Skeletal muscle tissue (tissue), 3 donors: ENCODE measurements at regions not wholly inside any gene's neighbourhood (a gene's known extent, or its start where the extent isn't known, plus 50 kb on each side); places are given as distances from the start of the nearest gene placed in this dataset.

ENCODE experiments used
- H3K27ac ChIP-seq: one replicate; pipeline ENCODE4 v1.7.0; 2013; ENCODE audit warnings: mild to moderate bottlenecking, low read depth, low read length, inconsistent platforms
- H3K27me3 ChIP-seq, 3 donors: one replicate each; pipeline ENCODE4 v1.7.0; 2013; ENCODE audit warnings: low read length in 3 of 3; ENCODE audit not compliant: control insufficient read depth in 3 of 3, insufficient read depth in 3 of 3
- H3K36me3 ChIP-seq, 3 donors: one replicate each; pipeline ENCODE4 v1.7.0; 2013; ENCODE audit warnings: low read length in 3 of 3; ENCODE audit not compliant: control insufficient read depth in 3 of 3, insufficient read depth in 3 of 3
- H3K4me1 ChIP-seq, 3 donors: one replicate each; pipeline ENCODE4 v1.7.0; 2013; ENCODE audit warnings: low read length in 3 of 3, mild to moderate bottlenecking in 3 of 3; ENCODE audit not compliant: control insufficient read depth in 3 of 3, insufficient read depth in 3 of 3
- H3K4me3 ChIP-seq, 3 donors: one replicate each; pipeline ENCODE4 v1.7.0; 2013; ENCODE audit warnings: low read length in 3 of 3
- H3K9ac ChIP-seq, 3 donors: one replicate each; pipeline ENCODE4 v1.7.0; 2013; ENCODE audit warnings: low read length in 3 of 3, mild to moderate bottlenecking in 3 of 3, moderate library complexity in 2 of 3, low read depth in 1 of 3
- H3K9me3 ChIP-seq, 3 donors: one replicate each; pipeline ENCODE4 v1.7.0; 2013; ENCODE audit warnings: low read length in 3 of 3; ENCODE audit not compliant: control insufficient read depth in 3 of 3
- donor health status: Osteomylitis.

GRCh38 chr13:99074693-99075092 is 96.8 kb upstream of the DOCK9 start:
- no peak overlapping the region for H3K27ac ChIP-seq
- no peaks in the 10 kb centered on the region for H3K36me3 ChIP-seq
- no peak overlapping the region for H3K9ac ChIP-seq
- H3K4me1 ChIP-seq = no peaks in the 10 kb centered on the region
- H3K27me3 ChIP-seq = no peaks in the 10 kb centered on the region
- no peaks in the 10 kb centered on the region for H3K9me3 ChIP-seq
- no peak overlapping the region for H3K4me3 ChIP-seq

- no peaks in the 10 kb centered on the region for H3K36me3 ChIP-seq
- H3K4me1 ChIP-seq = no peaks in the 10 kb centered on the region
- no peaks in the 10 kb centered on the region for H3K9me3 ChIP-seq
- H3K27ac ChIP-seq = no peak overlapping the region
- no peaks in the 10 kb centered on the region for H3K27me3 ChIP-seq
- H3K4me3 ChIP-seq = no peak overlapping the region
- H3K9ac ChIP-seq = no peak overlapping the region
Observed at GRCh38 chr13:99075268-99076191, 97.7 kb upstream of the DOCK9 start.

- no peak overlapping the region for H3K27ac ChIP-seq
- no peak overlapping the region for H3K4me3 ChIP-seq
- no peaks in the 10 kb centered on the region for H3K27me3 ChIP-seq
- H3K4me1 ChIP-seq = no peaks in the 10 kb centered on the region
- H3K9me3 ChIP-seq = no peaks in the 10 kb centered on the region
- H3K36me3 ChIP-seq = no peaks in the 10 kb centered on the region
- no peak overlapping the region for H3K9ac ChIP-seq
Observed at GRCh38 chr13:99078017-99078771, 100.3 kb upstream of the DOCK9 start.

- Histone ChIP-seq H3K27ac (no peak overlapping the region), H3K36me3 (no peaks in the 10 kb centered on the region), H3K27me3 (no peaks in the 10 kb centered on the region), H3K4me3 (no peak overlapping the region), H3K4me1 (peaks cover 0 to 8% (median 0%) of the 10 kb centered on the region in 3 donors), H3K9ac (no peak overlapping the region), H3K9me3 (no peaks in the 10 kb centered on the region)
Observed at GRCh38 chr13:99080131-99080530, 102.3 kb upstream of the DOCK9 start.

GRCh38 chr13:99083981-99084380 is 106.1 kb upstream of the DOCK9 start:
- H3K9me3 ChIP-seq = no peaks in the 10 kb centered on the region
- H3K36me3 ChIP-seq = no peaks in the 10 kb centered on the region
- H3K27ac ChIP-seq = no peak overlapping the region
- no peak overlapping the region for H3K9ac ChIP-seq
- H3K4me3 ChIP-seq = no peak overlapping the region
- H3K27me3 ChIP-seq = no peaks in the 10 kb centered on the region
- H3K4me1 ChIP-seq = peaks cover 3 to 29% (median 12%) of the 10 kb centered on the region in 3 donors

GRCh38 chr13:99085139-99085807 is 107.4 kb upstream of the DOCK9 start:
- H3K27ac ChIP-seq = no peak overlapping the region

GRCh38 chr13:99085808-99086266 is 108.0 kb upstream of the DOCK9 start:
- Histone ChIP-seq H3K27me3 (no peaks in the 10 kb centered on the region), H3K9ac (peak overlapping the region in 2 of 3 donors; percentile 60 to 64)

More at GRCh38 chr13:99085139-99085807, 107.4 kb upstream of the DOCK9 start:
- Histone ChIP-seq H3K36me3 (no peaks in the 10 kb centered on the region), H3K4me3 (peak overlapping the region in 2 of 3 donors; percentile 35 to 54), H3K4me1 (peaks cover 3 to 29% (median 12%) of the 10 kb centered on the region in 3 donors), H3K9ac (peak overlapping the region in 1 of 3 donors; percentile 14), H3K27me3 (no peaks in the 10 kb centered on the region), H3K9me3 (no peaks in the 10 kb centered on the region)

GRCh38 chr13:99086267-99087097 is 108.6 kb upstream of the DOCK9 start:
- Histone ChIP-seq H3K4me1 (peaks cover 3 to 29% (median 12%) of the 10 kb centered on the region in 3 donors), H3K36me3 (no peaks in the 10 kb centered on the region), H3K9ac (peak overlapping the region; percentile 79 to 82 (median 82)), H3K27ac (peak overlapping the region; percentile 85), H3K9me3 (no peaks in the 10 kb centered on the region), H3K27me3 (no peaks in the 10 kb centered on the region), H3K4me3 (peak overlapping the region; percentile 81 to 92 (median 83))

More at GRCh38 chr13:99085808-99086266, 108.0 kb upstream of the DOCK9 start:
- Histone ChIP-seq H3K4me1 (peaks cover 3 to 29% (median 12%) of the 10 kb centered on the region in 3 donors), H3K9me3 (no peaks in the 10 kb centered on the region), H3K27ac (no peak overlapping the region), H3K4me3 (peak overlapping the region; percentile 51 to 64 (median 58)), H3K36me3 (no peaks in the 10 kb centered on the region)
